ENCODE measurements at regions not wholly inside any gene's neighbourhood (a gene's known extent, or its start where the extent isn't known, plus 50 kb on each side); places are given as distances from the start of the nearest gene placed in this dataset.

GRCh38 chr16:62921904-62922303 lies 885.7 kb upstream of the CDH8 start:
- DNase-seq (ENCODE audit: low read depth, low spot score): no peak

GRCh38 chr16:62913924-62914323 lies 877.7 kb upstream of the CDH8 start:
- no peak for DNase-seq (ENCODE audit: low read depth, low spot score)

DNA sequence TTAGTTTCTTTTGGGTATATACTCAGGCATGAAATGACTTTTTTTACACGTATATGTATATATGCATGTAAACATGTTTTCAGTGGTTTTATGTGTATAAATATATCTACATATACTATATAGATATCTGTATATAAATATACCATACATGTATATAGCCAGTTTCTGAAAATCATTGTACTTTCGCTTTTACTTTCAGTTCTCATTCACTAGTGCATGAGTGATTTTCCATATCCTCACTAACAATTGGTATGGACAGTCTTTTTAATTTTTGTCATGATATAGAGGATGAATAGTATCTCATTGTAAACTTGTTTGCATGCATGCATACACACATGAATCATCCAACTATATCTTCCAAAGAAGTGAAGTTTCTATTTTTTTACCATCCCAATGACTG lies 877.1 kb upstream of the CDH8 start:
- DNase-seq (ENCODE audit: low read depth, low spot score): no peak

DNA sequence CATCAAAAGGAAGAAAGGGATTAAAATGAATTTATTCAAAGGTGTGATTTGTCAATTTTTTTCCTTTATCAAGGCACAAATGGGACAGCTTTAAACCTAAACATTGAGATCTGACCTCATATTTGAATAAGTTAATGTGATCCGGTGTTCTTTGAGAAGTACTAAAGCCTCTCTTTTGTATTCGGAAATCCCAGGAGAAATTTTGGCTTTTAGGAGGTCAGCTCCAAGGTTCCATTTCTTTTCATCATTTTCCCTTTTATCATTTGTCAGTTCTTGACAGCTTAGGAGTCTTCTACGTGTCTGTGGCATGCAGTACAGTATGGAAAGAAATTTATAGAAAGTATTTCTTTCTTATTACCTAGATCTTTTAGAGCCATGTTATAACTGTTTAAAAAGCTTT lies 873.4 kb upstream of the CDH8 start:
- DNase-seq (ENCODE audit: low read depth, low spot score): no peak

DNA sequence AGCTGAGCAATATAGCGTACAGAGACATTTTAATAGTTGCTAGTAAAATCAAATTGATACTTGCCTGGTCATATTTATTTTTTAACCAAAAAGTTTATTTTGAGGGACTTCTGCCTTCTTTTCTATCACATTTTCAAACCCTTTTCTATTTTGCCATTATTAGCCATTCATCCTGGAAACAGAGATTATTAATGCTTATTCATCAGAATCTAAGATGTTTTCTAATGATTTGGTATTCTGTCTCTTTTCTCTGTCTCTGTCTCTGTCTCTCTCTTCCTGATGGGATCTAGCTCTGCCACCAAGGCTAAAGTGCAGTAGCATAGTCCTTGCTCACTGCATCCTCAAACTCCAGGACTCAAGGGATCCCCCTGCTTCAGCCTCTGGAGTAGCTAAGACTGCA lies 871.3 kb upstream of the CDH8 start:
- no peak for DNase-seq (ENCODE audit: low read depth, low spot score)

DNA sequence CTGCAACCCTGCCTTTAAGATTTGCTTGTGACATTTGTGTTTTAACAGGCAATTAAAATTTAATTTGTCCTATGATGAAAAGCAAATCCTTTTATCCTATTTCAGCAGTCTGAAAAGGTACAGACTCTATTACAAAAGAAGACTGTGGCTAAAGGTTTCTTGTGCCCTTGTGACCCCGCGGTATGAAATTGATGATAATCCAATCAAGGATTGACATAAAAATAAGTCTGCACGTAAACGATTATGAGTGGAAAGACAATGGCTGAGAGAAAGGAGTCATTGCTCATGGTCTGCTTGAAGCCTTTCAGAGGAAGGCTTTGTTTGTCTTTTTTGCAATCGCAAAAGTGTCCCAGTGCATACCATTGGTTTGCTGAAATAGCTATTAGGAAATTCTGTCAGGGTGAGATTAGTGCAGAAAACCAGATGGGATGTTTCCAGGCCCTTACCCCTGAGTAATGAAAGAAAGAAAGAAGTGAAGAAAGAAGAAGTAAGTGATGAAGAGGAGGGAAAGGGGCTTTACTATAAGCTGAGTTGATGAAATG lies 867.8 kb upstream of the CDH8 start:
- no peak for DNase-seq (ENCODE audit: low read depth, low spot score)

- DNase-seq (ENCODE audit: low read depth, low spot score): no peak
Observed at GRCh38 chr16:62899737-62900136, 863.5 kb upstream of the CDH8 start.

GRCh38 chr16:62889097-62889496 lies 852.9 kb upstream of the CDH8 start:
- DNase-seq (ENCODE audit: low read depth, low spot score): no peak

GRCh38 chr16:62883509-62883908 lies 847.3 kb upstream of the CDH8 start:
- no peak for DNase-seq (ENCODE audit: low read depth, low spot score)

GRCh38 chr16:62882552-62883221 lies 846.4 kb upstream of the CDH8 start:
- DNase-seq (ENCODE audit: low read depth, low spot score): no peak

- no peak for DNase-seq (ENCODE audit: low read depth, low spot score)
Observed at GRCh38 chr16:62876133-62876532, 839.9 kb upstream of the CDH8 start.

DNA sequence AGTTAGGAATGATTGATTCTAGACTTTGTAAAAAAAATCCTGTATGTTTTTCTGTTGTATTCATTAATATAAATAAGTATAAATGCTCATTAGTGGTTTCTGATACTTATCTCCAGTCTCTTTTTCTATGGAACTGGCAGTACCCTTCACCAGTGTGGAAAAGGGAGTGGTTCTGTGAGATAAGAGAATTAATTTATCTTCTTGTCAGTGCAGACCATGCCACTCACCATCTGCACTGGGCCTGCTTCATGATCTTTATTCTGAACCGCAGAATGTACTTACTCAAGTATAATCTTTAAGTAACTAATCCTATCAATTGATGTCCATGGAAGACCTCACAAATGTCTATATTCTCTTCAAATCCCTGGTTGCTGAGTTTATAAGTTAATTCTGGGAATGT lies 836.1 kb upstream of the CDH8 start:
- DNase-seq (ENCODE audit: low read depth, low spot score): no peak

GRCh38 chr16:62870554-62870953 lies 834.3 kb upstream of the CDH8 start:
- DNase-seq (ENCODE audit: low read depth, low spot score): no peak

- no peak for DNase-seq (ENCODE audit: low read depth, low spot score)
Observed at GRCh38 chr16:62869837-62870236, 833.6 kb upstream of the CDH8 start.

DNA sequence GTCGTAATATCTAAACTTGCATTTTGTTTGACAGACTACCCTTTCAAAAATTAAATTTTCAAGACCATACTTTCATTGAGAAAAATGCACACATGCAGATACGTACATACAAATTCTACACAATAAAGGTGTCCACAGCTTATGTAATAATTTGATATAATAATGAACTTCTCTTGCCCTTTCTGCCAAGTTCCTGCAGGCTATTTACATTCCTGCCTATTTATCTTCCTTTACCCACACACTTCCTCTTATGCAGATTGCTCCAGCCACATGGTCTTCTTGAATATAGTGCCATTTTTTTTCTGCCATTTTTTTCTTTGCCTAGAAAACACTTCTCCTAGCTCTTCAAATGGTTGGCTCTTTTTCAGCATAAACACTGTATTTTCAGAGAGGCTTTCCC lies 826.9 kb upstream of the CDH8 start:
- no peak for DNase-seq (ENCODE audit: low read depth, low spot score)

DNA sequence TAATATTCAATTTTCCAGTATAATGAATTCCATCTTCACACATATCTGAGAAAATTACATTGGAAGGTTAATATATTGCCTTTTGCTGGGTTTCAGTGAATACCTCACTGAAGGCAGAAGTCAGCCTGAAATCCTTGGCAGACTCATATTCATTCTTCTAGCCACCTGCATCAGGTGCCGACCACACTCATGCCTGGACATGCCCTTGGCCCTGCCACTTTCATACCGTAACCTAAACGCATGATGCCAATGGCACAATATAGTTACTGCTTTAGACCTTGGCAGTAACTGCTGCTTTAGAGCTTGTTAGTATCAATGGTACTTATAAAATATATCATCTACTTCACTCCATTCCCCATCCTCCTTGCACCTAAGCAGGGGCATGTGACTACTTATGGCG lies 817.6 kb upstream of the CDH8 start:
- no peak for DNase-seq (ENCODE audit: low read depth, low spot score)

GRCh38 chr16:62846399-62847057 lies 810.3 kb upstream of the CDH8 start:
- DNase-seq (ENCODE audit: low read depth, low spot score): no peak

DNA sequence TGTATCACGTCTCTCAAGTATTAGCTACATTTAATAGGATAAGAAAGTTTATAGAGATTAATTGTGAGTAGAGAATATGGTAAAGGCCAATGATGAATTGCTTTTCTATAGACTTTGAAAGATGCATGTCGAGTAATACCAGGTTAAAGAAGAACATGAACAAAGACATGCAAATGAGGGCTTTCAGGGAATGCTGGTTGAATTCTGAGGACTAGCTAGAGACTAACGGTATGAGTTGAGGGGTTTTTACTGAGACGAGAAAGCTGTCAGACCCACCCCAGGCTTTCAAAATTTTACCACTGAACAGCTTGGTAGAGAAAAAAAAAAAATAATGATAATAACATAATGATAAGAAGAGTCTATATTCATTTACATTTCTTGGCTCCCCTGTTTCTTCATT lies 796.0 kb upstream of the CDH8 start:
- DNase-seq (ENCODE audit: low read depth, low spot score): no peak

DNA sequence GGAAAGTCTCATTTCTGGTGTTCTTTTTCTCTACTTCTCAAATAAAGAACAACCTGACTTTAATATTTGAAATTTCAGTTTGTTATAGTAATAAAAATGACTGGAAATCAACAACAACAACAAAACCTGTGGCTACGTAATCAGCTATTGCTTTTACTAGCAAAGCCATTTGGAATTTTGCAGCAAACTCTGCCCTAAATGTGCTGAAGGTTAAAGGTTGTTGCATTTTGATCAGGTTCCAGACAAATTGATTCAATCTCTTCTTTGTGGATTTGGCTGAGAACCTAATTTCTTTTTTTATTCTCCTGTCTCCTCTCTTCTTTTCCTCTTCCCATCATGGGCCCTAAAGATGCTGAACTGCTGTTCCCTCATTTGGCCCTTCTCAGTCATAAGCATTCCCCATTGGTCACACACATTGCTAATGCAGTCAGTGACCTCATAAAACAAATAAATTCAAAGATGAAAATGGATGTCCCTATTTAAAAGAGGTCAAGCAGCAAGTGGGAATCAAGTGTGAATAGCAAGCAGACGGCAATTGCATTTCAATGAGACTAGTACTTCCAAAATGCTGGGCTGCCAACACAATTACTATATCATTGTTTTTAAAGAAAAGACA lies 795.1 kb upstream of the CDH8 start:
- DNase-seq (ENCODE audit: low read depth, low spot score): no peak

GRCh38 chr16:62829607-62830006 lies 793.4 kb upstream of the CDH8 start:
- DNase-seq (ENCODE audit: low read depth, low spot score): no peak

DNA sequence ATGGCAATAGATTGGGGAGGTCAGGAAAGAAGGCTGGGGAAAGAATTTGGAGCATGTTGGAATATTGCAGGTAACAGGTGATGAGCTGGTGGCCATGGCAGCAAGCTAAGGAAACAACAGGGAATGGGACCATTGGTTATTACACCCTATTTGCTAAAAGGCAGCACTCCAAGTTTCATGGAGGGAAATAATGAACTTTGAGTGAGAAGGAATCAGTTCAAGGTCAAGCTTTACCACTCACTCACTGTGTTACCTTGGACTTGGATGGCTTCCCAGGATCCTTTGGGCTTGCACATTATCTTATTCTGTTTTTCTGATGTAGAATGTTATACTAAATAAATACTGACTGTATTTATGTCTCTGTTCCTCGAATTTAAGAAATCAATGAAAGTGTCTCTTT lies 792.8 kb upstream of the CDH8 start:
- DNase-seq (ENCODE audit: low read depth, low spot score): no peak

DNA sequence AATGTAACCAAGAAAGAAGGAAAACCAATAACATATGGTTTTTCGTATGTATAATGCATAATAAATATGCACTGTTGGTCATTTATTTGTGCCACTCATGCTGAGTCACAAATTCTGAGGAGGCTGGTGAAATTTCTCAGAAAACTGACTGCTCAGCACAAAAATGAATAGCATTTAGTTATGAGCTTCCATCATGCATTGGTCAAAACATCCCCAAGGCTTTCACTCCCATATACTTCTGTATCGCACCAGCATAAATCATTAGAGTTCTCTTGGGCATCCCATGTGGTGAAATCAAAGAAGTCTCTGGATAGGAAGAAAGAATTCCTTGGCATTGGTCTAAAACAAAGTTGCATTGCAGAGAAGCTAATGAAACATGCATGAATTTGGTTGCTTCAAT lies 785.6 kb upstream of the CDH8 start:
- DNase-seq (ENCODE audit: low read depth, low spot score): no peak

DNA sequence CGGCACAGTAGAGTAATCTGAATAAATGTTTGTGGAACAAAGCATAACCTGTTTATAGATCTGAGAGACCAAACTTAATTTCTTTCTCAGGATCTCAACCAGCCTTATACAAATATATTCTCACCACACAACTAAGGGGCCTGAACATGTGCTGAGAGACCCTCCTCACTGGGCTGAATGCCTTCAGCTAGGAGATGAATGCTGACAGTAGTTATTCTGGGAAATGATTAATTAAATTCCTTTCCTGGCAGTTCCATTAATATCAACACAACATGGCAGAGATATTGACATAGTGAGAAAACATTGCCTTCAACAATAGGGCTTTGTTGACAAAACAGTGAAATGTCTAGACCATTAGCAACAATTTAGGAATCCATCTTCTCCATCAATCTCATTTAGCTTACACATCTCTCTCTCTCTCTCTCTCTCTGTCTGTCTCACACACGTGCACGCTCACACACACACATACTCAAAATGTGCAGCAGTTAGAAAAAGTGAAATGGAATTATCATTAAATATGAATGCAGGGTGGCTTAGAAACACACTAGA lies 780.8 kb upstream of the CDH8 start:
- DNase-seq (ENCODE audit: low read depth, low spot score): no peak

Data from brain pericyte (primary cell).